K562 (cell line): ENCODE measurements at regions not wholly inside any gene's neighbourhood (a gene's known extent, or its start where the extent isn't known, plus 50 kb on each side); places are given as distances from the start of the nearest gene placed in this dataset.

Source experiments
- KAT8 ChIP-seq: fragments of 450-650 bp; IDR thresholded peaks from 2 replicates; pipeline ENCODE4 v1.6.1; 2016; ENCODE audit warnings: low read depth, mild to moderate bottlenecking
- TF ChIP-seq, protein P1 (sequence below): fragments of 200-600 bp; sonication (generic); IDR thresholded peaks from one replicate; pipeline ENCODE4 v1.6.1; 2012; ENCODE audit warnings: mild to moderate bottlenecking, low read depth, low read length, inconsistent platforms

DNA sequence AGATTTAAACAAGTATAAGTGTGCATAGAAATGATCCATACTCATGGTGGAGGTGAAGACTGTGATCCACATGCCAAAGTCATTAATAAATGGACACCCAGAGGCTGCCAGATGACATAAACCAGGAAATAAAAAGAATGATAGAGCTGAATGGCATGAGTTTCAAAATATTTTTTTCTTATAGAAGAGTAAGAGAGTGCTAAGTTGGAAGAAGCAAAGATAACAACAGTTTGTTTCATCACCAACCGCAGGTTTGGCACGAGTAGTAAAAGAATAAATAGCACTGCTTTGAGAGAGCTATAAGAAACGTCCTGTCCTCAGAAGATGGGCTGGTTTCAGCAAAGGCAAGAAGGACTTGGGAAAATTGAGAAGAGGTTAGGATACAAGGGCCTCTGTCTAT lies 246.9 kb downstream of the UBE3D start (continued):
- TF ChIP-seq, protein P1, sequence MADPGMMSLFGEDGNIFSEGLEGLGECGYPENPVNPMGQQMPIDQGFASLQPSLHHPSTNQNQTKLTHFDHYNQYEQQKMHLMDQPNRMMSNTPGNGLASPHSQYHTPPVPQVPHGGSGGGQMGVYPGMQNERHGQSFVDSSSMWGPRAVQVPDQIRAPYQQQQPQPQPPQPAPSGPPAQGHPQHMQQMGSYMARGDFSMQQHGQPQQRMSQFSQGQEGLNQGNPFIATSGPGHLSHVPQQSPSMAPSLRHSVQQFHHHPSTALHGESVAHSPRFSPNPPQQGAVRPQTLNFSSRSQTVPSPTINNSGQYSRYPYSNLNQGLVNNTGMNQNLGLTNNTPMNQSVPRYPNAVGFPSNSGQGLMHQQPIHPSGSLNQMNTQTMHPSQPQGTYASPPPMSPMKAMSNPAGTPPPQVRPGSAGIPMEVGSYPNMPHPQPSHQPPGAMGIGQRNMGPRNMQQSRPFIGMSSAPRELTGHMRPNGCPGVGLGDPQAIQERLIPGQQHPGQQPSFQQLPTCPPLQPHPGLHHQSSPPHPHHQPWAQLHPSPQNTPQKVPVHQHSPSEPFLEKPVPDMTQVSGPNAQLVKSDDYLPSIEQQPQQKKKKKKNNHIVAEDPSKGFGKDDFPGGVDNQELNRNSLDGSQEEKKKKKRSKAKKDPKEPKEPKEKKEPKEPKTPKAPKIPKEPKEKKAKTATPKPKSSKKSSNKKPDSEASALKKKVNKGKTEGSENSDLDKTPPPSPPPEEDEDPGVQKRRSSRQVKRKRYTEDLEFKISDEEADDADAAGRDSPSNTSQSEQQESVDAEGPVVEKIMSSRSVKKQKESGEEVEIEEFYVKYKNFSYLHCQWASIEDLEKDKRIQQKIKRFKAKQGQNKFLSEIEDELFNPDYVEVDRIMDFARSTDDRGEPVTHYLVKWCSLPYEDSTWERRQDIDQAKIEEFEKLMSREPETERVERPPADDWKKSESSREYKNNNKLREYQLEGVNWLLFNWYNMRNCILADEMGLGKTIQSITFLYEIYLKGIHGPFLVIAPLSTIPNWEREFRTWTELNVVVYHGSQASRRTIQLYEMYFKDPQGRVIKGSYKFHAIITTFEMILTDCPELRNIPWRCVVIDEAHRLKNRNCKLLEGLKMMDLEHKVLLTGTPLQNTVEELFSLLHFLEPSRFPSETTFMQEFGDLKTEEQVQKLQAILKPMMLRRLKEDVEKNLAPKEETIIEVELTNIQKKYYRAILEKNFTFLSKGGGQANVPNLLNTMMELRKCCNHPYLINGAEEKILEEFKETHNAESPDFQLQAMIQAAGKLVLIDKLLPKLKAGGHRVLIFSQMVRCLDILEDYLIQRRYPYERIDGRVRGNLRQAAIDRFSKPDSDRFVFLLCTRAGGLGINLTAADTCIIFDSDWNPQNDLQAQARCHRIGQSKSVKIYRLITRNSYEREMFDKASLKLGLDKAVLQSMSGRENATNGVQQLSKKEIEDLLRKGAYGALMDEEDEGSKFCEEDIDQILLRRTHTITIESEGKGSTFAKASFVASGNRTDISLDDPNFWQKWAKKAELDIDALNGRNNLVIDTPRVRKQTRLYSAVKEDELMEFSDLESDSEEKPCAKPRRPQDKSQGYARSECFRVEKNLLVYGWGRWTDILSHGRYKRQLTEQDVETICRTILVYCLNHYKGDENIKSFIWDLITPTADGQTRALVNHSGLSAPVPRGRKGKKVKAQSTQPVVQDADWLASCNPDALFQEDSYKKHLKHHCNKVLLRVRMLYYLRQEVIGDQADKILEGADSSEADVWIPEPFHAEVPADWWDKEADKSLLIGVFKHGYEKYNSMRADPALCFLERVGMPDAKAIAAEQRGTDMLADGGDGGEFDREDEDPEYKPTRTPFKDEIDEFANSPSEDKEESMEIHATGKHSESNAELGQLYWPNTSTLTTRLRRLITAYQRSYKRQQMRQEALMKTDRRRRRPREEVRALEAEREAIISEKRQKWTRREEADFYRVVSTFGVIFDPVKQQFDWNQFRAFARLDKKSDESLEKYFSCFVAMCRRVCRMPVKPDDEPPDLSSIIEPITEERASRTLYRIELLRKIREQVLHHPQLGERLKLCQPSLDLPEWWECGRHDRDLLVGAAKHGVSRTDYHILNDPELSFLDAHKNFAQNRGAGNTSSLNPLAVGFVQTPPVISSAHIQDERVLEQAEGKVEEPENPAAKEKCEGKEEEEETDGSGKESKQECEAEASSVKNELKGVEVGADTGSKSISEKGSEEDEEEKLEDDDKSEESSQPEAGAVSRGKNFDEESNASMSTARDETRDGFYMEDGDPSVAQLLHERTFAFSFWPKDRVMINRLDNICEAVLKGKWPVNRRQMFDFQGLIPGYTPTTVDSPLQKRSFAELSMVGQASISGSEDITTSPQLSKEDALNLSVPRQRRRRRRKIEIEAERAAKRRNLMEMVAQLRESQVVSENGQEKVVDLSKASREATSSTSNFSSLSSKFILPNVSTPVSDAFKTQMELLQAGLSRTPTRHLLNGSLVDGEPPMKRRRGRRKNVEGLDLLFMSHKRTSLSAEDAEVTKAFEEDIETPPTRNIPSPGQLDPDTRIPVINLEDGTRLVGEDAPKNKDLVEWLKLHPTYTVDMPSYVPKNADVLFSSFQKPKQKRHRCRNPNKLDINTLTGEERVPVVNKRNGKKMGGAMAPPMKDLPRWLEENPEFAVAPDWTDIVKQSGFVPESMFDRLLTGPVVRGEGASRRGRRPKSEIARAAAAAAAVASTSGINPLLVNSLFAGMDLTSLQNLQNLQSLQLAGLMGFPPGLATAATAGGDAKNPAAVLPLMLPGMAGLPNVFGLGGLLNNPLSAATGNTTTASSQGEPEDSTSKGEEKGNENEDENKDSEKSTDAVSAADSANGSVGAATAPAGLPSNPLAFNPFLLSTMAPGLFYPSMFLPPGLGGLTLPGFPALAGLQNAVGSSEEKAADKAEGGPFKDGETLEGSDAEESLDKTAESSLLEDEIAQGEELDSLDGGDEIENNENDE: no peak
- TF ChIP-seq KAT8: no peak
